ENCODE measurements at regions not wholly inside any gene's neighbourhood (a gene's known extent, or its start where the extent isn't known, plus 50 kb on each side); places are given as distances from the start of the nearest gene placed in this dataset.

- TF ChIP-seq, protein P1, sequence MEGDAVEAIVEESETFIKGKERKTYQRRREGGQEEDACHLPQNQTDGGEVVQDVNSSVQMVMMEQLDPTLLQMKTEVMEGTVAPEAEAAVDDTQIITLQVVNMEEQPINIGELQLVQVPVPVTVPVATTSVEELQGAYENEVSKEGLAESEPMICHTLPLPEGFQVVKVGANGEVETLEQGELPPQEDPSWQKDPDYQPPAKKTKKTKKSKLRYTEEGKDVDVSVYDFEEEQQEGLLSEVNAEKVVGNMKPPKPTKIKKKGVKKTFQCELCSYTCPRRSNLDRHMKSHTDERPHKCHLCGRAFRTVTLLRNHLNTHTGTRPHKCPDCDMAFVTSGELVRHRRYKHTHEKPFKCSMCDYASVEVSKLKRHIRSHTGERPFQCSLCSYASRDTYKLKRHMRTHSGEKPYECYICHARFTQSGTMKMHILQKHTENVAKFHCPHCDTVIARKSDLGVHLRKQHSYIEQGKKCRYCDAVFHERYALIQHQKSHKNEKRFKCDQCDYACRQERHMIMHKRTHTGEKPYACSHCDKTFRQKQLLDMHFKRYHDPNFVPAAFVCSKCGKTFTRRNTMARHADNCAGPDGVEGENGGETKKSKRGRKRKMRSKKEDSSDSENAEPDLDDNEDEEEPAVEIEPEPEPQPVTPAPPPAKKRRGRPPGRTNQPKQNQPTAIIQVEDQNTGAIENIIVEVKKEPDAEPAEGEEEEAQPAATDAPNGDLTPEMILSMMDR (IDR thresholded peaks at IDR 0.05; ENCODE audit: low read depth, low read length) = no peak
- no peak for TF ChIP-seq EZH2phosphoT487 (IDR thresholded peaks at IDR 0.05; ENCODE audit: low read depth)
These were observed 143.9 kb upstream of the GYPC start for GRCh38 chr2:126512026-126512425.
